ENCODE measurements at regions not wholly inside any gene's neighbourhood (a gene's known extent, or its start where the extent isn't known, plus 50 kb on each side); places are given as distances from the start of the nearest gene placed in this dataset.

GRCh38 chr5:12114075-12114474, 209.8 kb upstream of the CTNND2 start:
- no peak for TF ChIP-seq CTCF (IDR thresholded peaks at IDR 0.05)
- TF ChIP-seq POLR2A (IDR thresholded peaks at IDR 0.05), result no peak

Measured in body of pancreas (tissue), 4 donors.